Loucy (cell line): ENCODE measurements at regions not wholly inside any gene's neighbourhood (a gene's known extent, or its start where the extent isn't known, plus 50 kb on each side); places are given as distances from the start of the nearest gene placed in this dataset.
"Not testable (repeated sequence)": the region's sequence is repeated elsewhere in the genome, so short reads cannot be mapped to it uniquely, and the experiment has no call there.

Experiments
- H2AFZ ChIP-seq: fragments of 200-600 bp; sonication (generic); 2 replicates; pipeline ENCODE4 v1.6.0; 2016; ENCODE audit warnings: antibody characterized with exemption, mild to moderate bottlenecking, low read length, moderate library complexity
- H3F3A ChIP-seq: fragments of 200-600 bp; 2 replicates; pipeline ENCODE4 v1.6.0; 2016; ENCODE audit warnings: antibody characterized with exemption, low read depth, mild to moderate bottlenecking
- H3K27me3 ChIP-seq: fragments of 200-600 bp; sonication (generic); 2 replicates; pipeline ENCODE4 v1.6.1; 2014; ENCODE audit warnings: low read length, mild to moderate bottlenecking; ENCODE audit not compliant: insufficient read depth, poor library complexity, severe bottlenecking
- H3K36me3 ChIP-seq: fragments of 200-600 bp; sonication (generic); 2 replicates; pipeline ENCODE4 v1.6.1; 2016; ENCODE audit warnings: low read length; ENCODE audit not compliant: insufficient read depth
- H3K4me1 ChIP-seq: fragments of 200-600 bp; sonication (generic); 2 replicates; pipeline ENCODE4 v1.5.1; 2014; ENCODE audit warnings: low read length, mild to moderate bottlenecking; ENCODE audit not compliant: insufficient read depth, poor library complexity, severe bottlenecking
- H3K4me2 ChIP-seq: fragments of 200-600 bp; sonication (generic); 2 replicates; pipeline ENCODE4 v1.6.0; 2014; ENCODE audit warnings: antibody characterized with exemption, low read length, low read depth, mild to moderate bottlenecking; ENCODE audit not compliant: poor library complexity, severe bottlenecking
- H3K4me3 ChIP-seq: fragments of 200-600 bp; sonication (generic); 2 replicates; pipeline ENCODE4 v1.5.1; 2014; ENCODE audit warnings: low read length, mild to moderate bottlenecking, mixed read lengths; ENCODE audit not compliant: poor library complexity, severe bottlenecking
- H3K79me2 ChIP-seq: fragments of 200-600 bp; sonication (generic); 2 replicates; pipeline ENCODE4 v1.6.1; 2014; ENCODE audit warnings: low read length; ENCODE audit not compliant: insufficient read depth
- H3K9ac ChIP-seq: fragments of 200-600 bp; sonication (generic); 2 replicates; pipeline ENCODE4 v1.6.0; 2014; ENCODE audit warnings: mild to moderate bottlenecking, low read depth, low read length, moderate library complexity; ENCODE audit not compliant: poor library complexity, severe bottlenecking
- H3K9me2 ChIP-seq: fragments of 200-600 bp; sonication (generic); replicated peaks from 2 replicates; pipeline ENCODE4 v1.6.1; 2016; ENCODE audit warnings: low read depth, low read length, mixed read lengths
- H3K9me3 ChIP-seq: fragments of 200-600 bp; sonication (generic); 2 replicates; pipeline ENCODE4 v1.6.1; 2014; ENCODE audit warnings: mild to moderate bottlenecking, antibody characterized with exemption, low read length, low read depth; ENCODE audit not compliant: insufficient read depth
- H4K20me1 ChIP-seq: fragments of 200-600 bp; sonication (generic); 2 replicates; pipeline ENCODE4 v1.6.0; 2014; ENCODE audit warnings: antibody characterized with exemption, low read length, mild to moderate bottlenecking; ENCODE audit not compliant: insufficient read depth, poor library complexity, severe bottlenecking
- EZH2phosphoT487 ChIP-seq: fragments of 200-600 bp; IDR thresholded peaks from 2 replicates; pipeline ENCODE4 v1.6.1; 2018; ENCODE audit warnings: antibody characterized with exemption, mild to moderate bottlenecking, moderate library complexity, borderline replicate concordance
- TF ChIP-seq, protein P1 (sequence below): fragments of 200-600 bp; sonication (generic); conservative IDR thresholded peaks from 2 replicates; pipeline ENCODE4 v1.5.1; 2014; ENCODE audit warnings: mild to moderate bottlenecking, antibody characterized with exemption, low read length

DNA sequence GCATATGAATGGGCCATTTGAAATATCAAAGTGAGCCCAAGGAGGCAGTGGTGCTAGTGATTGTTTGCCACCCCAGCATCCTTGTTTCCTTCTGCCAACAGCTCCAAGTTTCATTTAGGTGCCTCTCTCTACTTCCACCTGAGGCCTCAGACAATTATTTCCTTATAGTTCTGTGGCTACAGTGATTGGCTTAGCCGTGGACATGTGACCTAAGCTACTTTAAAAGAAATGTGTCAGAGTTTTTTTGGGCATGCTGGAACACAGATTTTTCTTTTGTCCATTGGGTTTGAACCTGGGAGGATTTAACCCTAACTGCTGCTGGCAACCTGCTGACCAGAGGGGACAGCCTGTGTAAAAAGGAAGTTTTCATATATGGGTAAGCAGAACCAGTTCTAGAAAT lies 319.4 kb downstream of the CD109 start:
- no peak overlapping the region for H3K4me3 ChIP-seq
- H3K9me3 ChIP-seq: no peaks in the 10 kb centered on the region
- no peaks in the 10 kb centered on the region for H3F3A ChIP-seq
- no peak overlapping the region for H3K9ac ChIP-seq
- no peak overlapping the region for H3K4me2 ChIP-seq
- no peaks in the 10 kb centered on the region for H3K27me3 ChIP-seq
- no peaks in the 10 kb centered on the region for H3K9me2 ChIP-seq
- H4K20me1 ChIP-seq: no peaks in the 10 kb centered on the region
- no peak overlapping the region for H2AFZ ChIP-seq
- H3K79me2 ChIP-seq: no peaks in the 10 kb centered on the region
- H3K36me3 ChIP-seq: no peaks in the 10 kb centered on the region
- no peaks in the 10 kb centered on the region for H3K4me1 ChIP-seq
- TF ChIP-seq EZH2phosphoT487: no peak
- TF ChIP-seq, protein P1, sequence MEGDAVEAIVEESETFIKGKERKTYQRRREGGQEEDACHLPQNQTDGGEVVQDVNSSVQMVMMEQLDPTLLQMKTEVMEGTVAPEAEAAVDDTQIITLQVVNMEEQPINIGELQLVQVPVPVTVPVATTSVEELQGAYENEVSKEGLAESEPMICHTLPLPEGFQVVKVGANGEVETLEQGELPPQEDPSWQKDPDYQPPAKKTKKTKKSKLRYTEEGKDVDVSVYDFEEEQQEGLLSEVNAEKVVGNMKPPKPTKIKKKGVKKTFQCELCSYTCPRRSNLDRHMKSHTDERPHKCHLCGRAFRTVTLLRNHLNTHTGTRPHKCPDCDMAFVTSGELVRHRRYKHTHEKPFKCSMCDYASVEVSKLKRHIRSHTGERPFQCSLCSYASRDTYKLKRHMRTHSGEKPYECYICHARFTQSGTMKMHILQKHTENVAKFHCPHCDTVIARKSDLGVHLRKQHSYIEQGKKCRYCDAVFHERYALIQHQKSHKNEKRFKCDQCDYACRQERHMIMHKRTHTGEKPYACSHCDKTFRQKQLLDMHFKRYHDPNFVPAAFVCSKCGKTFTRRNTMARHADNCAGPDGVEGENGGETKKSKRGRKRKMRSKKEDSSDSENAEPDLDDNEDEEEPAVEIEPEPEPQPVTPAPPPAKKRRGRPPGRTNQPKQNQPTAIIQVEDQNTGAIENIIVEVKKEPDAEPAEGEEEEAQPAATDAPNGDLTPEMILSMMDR: no peak

GRCh38 chr6:74000666-74001490 lies 304.9 kb downstream of the CD109 start:
- TF ChIP-seq, protein P1: no peak
- TF ChIP-seq EZH2phosphoT487: no peak
- Histone ChIP-seq H3K79me2 (no peaks in the 10 kb centered on the region), H3F3A (no peaks in the 10 kb centered on the region), H3K4me1 (no peaks in the 10 kb centered on the region), H4K20me1 (no peaks in the 10 kb centered on the region), H3K9me2 (no peaks in the 10 kb centered on the region), H3K36me3 (no peaks in the 10 kb centered on the region), H3K9ac (no peak overlapping the region), H3K4me3 (no peak overlapping the region), H3K9me3 (no peaks in the 10 kb centered on the region), H3K27me3 (no peaks in the 10 kb centered on the region), H3K4me2 (no peak overlapping the region), H2AFZ (no peak overlapping the region)

GRCh38 chr6:73990609-73991238 lies 294.7 kb downstream of the CD109 start:
- H3K9ac ChIP-seq, H3K4me2 ChIP-seq, H3K4me3 ChIP-seq, H3K9me3 ChIP-seq, H3K79me2 ChIP-seq, H3F3A ChIP-seq, H2AFZ ChIP-seq, H3K27me3 ChIP-seq, H3K36me3 ChIP-seq, H3K9me2 ChIP-seq, H4K20me1 ChIP-seq, H3K4me1 ChIP-seq: not testable (repeated sequence)

- no peaks in the 10 kb centered on the region for H4K20me1 ChIP-seq
- no peak overlapping the region for H3K4me3 ChIP-seq
- TF ChIP-seq, protein P1: no peak
- H3K36me3 ChIP-seq: no peaks in the 10 kb centered on the region
- no peaks in the 10 kb centered on the region for H3K27me3 ChIP-seq
- H3K79me2 ChIP-seq: no peaks in the 10 kb centered on the region
- no peaks in the 10 kb centered on the region for H3F3A ChIP-seq
- no peak overlapping the region for H3K9ac ChIP-seq
- no peaks in the 10 kb centered on the region for H3K4me1 ChIP-seq
- no peaks in the 10 kb centered on the region for H3K9me3 ChIP-seq
- H3K4me2 ChIP-seq: no peak overlapping the region
- H2AFZ ChIP-seq: no peak overlapping the region
- H3K9me2 ChIP-seq: no peaks in the 10 kb centered on the region
Observed at GRCh38 chr6:73989428-73989827, 293.4 kb downstream of the CD109 start.
